Neural progenitor cell (in vitro differentiated cells): ENCODE measurements at regions not wholly inside any gene's neighbourhood (a gene's known extent, or its start where the extent isn't known, plus 50 kb on each side); places are given as distances from the start of the nearest gene placed in this dataset.

Experiments used
- CTCF ChIP-seq: fragments of 200-600 bp; sonication (generic); IDR thresholded peaks from 2 replicates; pipeline ENCODE4 v1.5.1; 2017; ENCODE audit warnings: antibody characterized with exemption, mild to moderate bottlenecking
- EZH2 ChIP-seq: fragments of 200-600 bp; sonication (generic); IDR thresholded peaks from 2 replicates; pipeline ENCODE4 v1.6.1; 2017; ENCODE audit warnings: antibody characterized with exemption, mild to moderate bottlenecking, moderate library complexity
- EZH2phosphoT487 ChIP-seq: fragments of 200-600 bp; sonication (generic); IDR thresholded peaks from 2 replicates; pipeline ENCODE4 v1.6.1; 2017; ENCODE audit warnings: antibody characterized with exemption

GRCh38 chr12:71353607-71354006 is 86.0 kb upstream of the LGR5 start:
- TF ChIP-seq CTCF, result no peak
- no peak for TF ChIP-seq EZH2phosphoT487
- no peak for TF ChIP-seq EZH2
